ENCODE measurements at regions not wholly inside any gene's neighbourhood (a gene's known extent, or its start where the extent isn't known, plus 50 kb on each side); places are given as distances from the start of the nearest gene placed in this dataset.

GRCh38 chr6:81485395-81485794 is 267.1 kb downstream of the TENT5A start:
- H3K79me2 ChIP-seq (replicated peaks; ENCODE audit: insufficient read depth), result no peaks in the 10 kb centered on the region
- no peaks in the 10 kb centered on the region for H3K27me3 ChIP-seq (ENCODE audit: insufficient read depth)
- H3K4me1 ChIP-seq (ENCODE audit: insufficient read depth), result no peaks in the 10 kb centered on the region
- H3F3A ChIP-seq (replicated peaks; ENCODE audit: low read depth), result no peaks in the 10 kb centered on the region
- no peak for ATAC-seq
- H3K4me3 Mint-ChIP-seq, result no peak overlapping the region
- H3K36me3 ChIP-seq (ENCODE audit: insufficient read depth), result no peaks in the 10 kb centered on the region
- no peak overlapping the region for H3K4me3 ChIP-seq
- no peak overlapping the region for H2AFZ ChIP-seq
- H3K9me3 Mint-ChIP-seq, result no peaks in the 10 kb centered on the region
- no peaks in the 10 kb centered on the region for H3K4me1 Mint-ChIP-seq
- no peaks in the 10 kb centered on the region for H3K36me3 Mint-ChIP-seq (ENCODE audit: low read depth)
- H3K27ac ChIP-seq (ENCODE audit: low read depth), result no peak overlapping the region
- DNase-seq (ENCODE audit: low spot score), result no peak
- no peaks in the 10 kb centered on the region for H3K9me2 ChIP-seq (ENCODE audit: insufficient read depth)
- no peaks in the 10 kb centered on the region for H4K20me1 ChIP-seq (replicated peaks; ENCODE audit: insufficient read depth)
- H3K27ac Mint-ChIP-seq, result no peak overlapping the region
- no peak overlapping the region for H3K4me2 ChIP-seq
- TF ChIP-seq JUNB (IDR thresholded peaks at IDR 0.05; ENCODE audit: unreplicated experiment) (no peak), ZNF462 (CRISPR knock-in tag; IDR thresholded peaks at IDR 0.05) (no peak), NANOG (IDR thresholded peaks at IDR 0.05; ENCODE audit: borderline replicate concordance) (no peak), CREB1 (CRISPR knock-in tag; IDR thresholded peaks at IDR 0.05; ENCODE audit: low read depth) (no peak), STAT1 (IDR thresholded peaks at IDR 0.05; ENCODE audit: unreplicated experiment) (no peak), EZH2 (IDR thresholded peaks at IDR 0.05; ENCODE audit: low read depth, unreplicated experiment) (no peak), ETS1 (IDR thresholded peaks at IDR 0.05) (no peak), CTCF (conservative IDR thresholded peaks at IDR 0.05; ENCODE audit: low read depth in 2 of 2) (no peak), POLR2AphosphoS5 (IDR thresholded peaks at IDR 0.05; ENCODE audit: low read depth) (no peak), ZNF114 (CRISPR knock-in tag; IDR thresholded peaks at IDR 0.05) (no peak), REST (IDR thresholded peaks at IDR 0.05; ENCODE audit: unreplicated experiment) (no peak), ZNF331 (CRISPR knock-in tag; IDR thresholded peaks at IDR 0.05; ENCODE audit: low read depth) (no peak), EZH2phosphoT487 (IDR thresholded peaks at IDR 0.05; ENCODE audit: unreplicated experiment) (no peak)
- no peaks in the 10 kb centered on the region for H3K27me3 Mint-ChIP-seq (ENCODE audit: insufficient read depth, low read depth, poor library complexity)

Data from GM23338 (cell line).